ENCODE measurements at regions not wholly inside any gene's neighbourhood (a gene's known extent, or its start where the extent isn't known, plus 50 kb on each side); places are given as distances from the start of the nearest gene placed in this dataset.
A peak's percentile ranks its signal among the peaks of the same experiment; 100 is the strongest.
"Not testable (repeated sequence)": the region's sequence is repeated elsewhere in the genome, so short reads cannot be mapped to it uniquely, and the experiment has no call there.

DNA sequence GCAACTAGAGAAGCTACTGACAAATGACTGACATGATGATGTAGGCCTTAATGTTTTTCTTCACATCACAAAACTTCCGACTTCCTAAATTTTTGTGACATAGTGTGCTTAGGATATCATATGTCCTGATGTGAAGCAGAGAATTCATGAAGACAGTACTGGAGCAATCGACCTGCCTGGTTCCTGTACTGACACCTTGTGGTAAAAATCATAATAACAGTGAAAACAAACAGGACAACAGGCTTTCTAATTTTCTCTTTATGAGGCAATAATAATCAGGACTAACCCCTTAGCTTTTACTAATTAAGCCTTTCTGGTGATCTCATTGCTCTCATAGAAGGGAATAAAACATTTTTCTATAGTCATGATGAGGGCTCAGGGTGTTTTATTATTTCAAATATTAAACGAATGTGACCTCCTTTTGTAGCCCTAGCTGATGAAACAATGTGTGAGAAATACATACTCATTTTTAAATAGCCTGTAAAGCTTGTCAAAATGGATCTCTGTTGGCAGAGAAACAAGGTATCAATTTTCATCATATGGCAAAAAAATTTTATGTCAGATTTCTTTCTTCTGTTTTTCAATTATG lies 158.4 kb downstream of the TENT5D start:
- H3K4me1 ChIP-seq = no peaks in the 10 kb centered on the region
- TF ChIP-seq, protein P1, sequence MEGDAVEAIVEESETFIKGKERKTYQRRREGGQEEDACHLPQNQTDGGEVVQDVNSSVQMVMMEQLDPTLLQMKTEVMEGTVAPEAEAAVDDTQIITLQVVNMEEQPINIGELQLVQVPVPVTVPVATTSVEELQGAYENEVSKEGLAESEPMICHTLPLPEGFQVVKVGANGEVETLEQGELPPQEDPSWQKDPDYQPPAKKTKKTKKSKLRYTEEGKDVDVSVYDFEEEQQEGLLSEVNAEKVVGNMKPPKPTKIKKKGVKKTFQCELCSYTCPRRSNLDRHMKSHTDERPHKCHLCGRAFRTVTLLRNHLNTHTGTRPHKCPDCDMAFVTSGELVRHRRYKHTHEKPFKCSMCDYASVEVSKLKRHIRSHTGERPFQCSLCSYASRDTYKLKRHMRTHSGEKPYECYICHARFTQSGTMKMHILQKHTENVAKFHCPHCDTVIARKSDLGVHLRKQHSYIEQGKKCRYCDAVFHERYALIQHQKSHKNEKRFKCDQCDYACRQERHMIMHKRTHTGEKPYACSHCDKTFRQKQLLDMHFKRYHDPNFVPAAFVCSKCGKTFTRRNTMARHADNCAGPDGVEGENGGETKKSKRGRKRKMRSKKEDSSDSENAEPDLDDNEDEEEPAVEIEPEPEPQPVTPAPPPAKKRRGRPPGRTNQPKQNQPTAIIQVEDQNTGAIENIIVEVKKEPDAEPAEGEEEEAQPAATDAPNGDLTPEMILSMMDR (IDR thresholded peaks at IDR 0.05) = peak in 3 of 6 experiments; percentile 20 to 36 (median 26)
- TF ChIP-seq POLR2A (IDR thresholded peaks at IDR 0.05) = no peak
- H3K4me3 ChIP-seq = no peak overlapping the region
- H3K9me3 ChIP-seq = no peaks in the 10 kb centered on the region
- no peak overlapping the region for H3K27ac ChIP-seq
- DNase-seq = no peak
- H3K36me3 ChIP-seq = no peaks in the 10 kb centered on the region
- no peaks in the 10 kb centered on the region for H3K27me3 ChIP-seq

DNA sequence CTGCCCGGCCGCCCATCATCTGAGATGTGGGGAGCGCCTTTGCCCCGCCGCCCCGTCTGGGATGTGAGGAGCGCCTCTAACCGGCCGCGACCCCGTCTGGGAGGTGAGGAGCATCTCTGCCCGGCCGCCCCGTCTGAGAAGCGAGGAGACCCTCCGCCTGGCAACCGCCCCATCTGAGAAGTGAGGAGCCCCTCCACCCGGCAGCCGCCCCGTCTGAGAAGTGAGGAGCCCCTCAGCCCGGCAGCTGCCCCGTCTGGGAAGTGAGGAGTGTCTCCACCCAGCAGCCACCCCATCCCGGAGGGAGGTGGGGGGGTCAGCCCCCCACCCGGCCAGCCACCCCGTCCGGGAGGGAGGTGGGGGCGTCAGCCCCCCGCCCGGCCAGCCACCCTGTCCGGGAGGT lies 170.7 kb downstream of the TENT5D start:
- not testable (repeated sequence) for H3K9me3 ChIP-seq, H3K36me3 ChIP-seq, H3K27ac ChIP-seq, DNase-seq, H3K4me1 ChIP-seq, H3K4me3 ChIP-seq, H3K27me3 ChIP-seq

DNA sequence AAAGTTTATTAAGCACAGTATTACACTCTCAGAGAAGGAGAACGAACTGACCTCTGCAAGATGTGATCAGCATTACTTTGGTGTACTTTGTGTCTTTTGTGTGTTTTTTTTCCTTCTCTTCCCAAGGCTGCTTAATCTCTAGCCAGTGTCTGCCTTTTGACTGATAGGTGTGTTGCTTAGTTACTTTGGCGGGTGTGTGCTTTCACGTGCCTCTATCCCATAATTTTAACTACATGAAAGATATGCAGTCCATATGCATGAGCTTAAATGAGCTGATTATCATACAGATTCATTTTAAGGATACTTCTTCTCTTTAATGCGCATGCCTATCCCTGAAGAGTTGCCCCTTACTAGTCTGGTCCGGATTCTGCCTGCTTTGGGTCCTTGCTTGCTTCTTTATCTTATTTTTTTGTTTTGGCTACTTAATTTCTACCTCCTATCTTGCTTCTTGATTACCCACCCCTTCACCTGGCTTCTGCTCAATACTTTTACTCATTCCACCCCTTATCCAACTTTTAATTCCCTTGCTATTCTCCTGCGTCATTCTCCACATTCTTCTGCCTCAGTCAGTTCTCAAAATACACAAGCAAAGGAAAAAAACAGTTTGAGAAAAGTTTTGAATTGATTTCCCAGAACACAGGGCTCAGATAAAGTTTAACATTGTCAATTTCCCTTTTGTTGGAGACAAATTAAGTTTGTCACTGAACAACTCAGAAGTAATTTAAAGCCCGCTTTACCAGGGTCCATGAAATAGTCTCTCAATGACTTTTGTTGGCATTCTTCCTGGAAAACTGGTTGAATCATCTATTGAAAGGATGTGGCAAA lies 182.0 kb downstream of the TENT5D start:
- Histone ChIP-seq H3K27me3 (no peaks in the 10 kb centered on the region), H3K27ac (no peak overlapping the region), H3K4me1 (no peaks in the 10 kb centered on the region), H3K36me3 (no peaks in the 10 kb centered on the region), H3K4me3 (no peak overlapping the region), H3K9me3 (no peaks in the 10 kb centered on the region)
- no peak for DNase-seq
- TF ChIP-seq, protein P1 (IDR thresholded peaks at IDR 0.05) = no peak
- no peak for TF ChIP-seq POLR2A (IDR thresholded peaks at IDR 0.05)

Measured in Peyer's patch (tissue), 4 donors.